Transverse colon (tissue), 4 donors: ENCODE measurements at regions not wholly inside any gene's neighbourhood (a gene's known extent, or its start where the extent isn't known, plus 50 kb on each side); places are given as distances from the start of the nearest gene placed in this dataset.

Source experiments
- DNase-seq: peaks from one replicate; pipeline ENCODE4 v3.0.0-alpha.2; 2019
- H3K27ac ChIP-seq, 4 donors: fragments of 200-600 bp; sonication (generic); 2 replicates each; pipeline ENCODE4 v1.5.1; 2016 to 2018; ENCODE audit warnings: inconsistent platforms in 4 of 4
- H3K27me3 ChIP-seq: fragments of 200-600 bp; sonication (generic); 2 replicates; pipeline ENCODE4 v1.5.1; 2017; ENCODE audit warnings: inconsistent platforms
- H3K36me3 ChIP-seq, 4 donors: fragments of 200-600 bp; sonication (generic); 2 replicates each; pipeline ENCODE4 v1.5.1; 2017 to 2019; ENCODE audit warnings: inconsistent platforms in 4 of 4
- H3K4me1 ChIP-seq, 4 donors: fragments of 200-600 bp; sonication (generic); 2 replicates each; pipeline ENCODE4 v1.5.1; 2017 to 2020; ENCODE audit warnings: inconsistent platforms in 4 of 4
- H3K4me3 ChIP-seq, 4 donors: fragments of 200-600 bp; sonication (generic); 1 replicate in 1 of 4; 2 replicates in 3 of 4; pipeline versions ENCODE4 v1.5.1 to v1.6.1; 2017 to 2019; ENCODE audit warnings: inconsistent platforms in 4 of 4
- H3K9me3 ChIP-seq, 2 donors: fragments of 200-600 bp; sonication (generic); 2 replicates each; pipeline ENCODE4 v1.5.1; 2017 to 2019; ENCODE audit warnings: inconsistent platforms in 2 of 2
- EP300 ChIP-seq: sonication (generic); formaldehyde crosslinking; IDR thresholded peaks from one replicate; pipeline ENCODE4 v1.6.1; 2017; ENCODE audit warnings: antibody characterized with exemption, low read depth
- POLR2A ChIP-seq: fragments of 450-650 bp; IDR thresholded peaks from one replicate; pipeline ENCODE4 v1.6.1; 2016; ENCODE audit warnings: antibody characterized with exemption, mild to moderate bottlenecking, moderate library complexity
- POLR2AphosphoS5 ChIP-seq, 3 donors: sonication (generic); formaldehyde crosslinking; IDR thresholded peaks; one replicate each; pipeline ENCODE4 v1.6.1; 2016; ENCODE audit warnings: antibody characterized with exemption in 3 of 3
- WGBS, 2 donors: methylation state at CpG; one replicate each; pipeline ENCODE4 v1.1.5; 2018; ENCODE audit warnings: low coverage in 1 of 2; 5-methylcytosine and 5-hydroxymethylcytosine counted together
- in situ Hi-C, 4 donors: fragments of 200-750 bp; cut with MboI; loops; one replicate each; pipeline versions ENCODE4 v1.15.0 to v1.15.1; 2017; ENCODE audit warnings: low sequenced_read_pairs in 3 of 4, low pct_ligation_motif_present in 1 of 4, low pct_unique_long_range_greater_than_20kb in 1 of 4
- intact Hi-C: fragments of 100-400 bp; cut with DNase I; formaldehyde crosslinking; loops from one replicate; pipeline ENCODE4 v1.15.1; 2023; ENCODE audit warnings: low total_unique reads
- TF ChIP-seq, protein P1 (sequence below), 5 experiments: fragments of 200-600 bp in 3 of 5; fragments of 450-650 bp in 2 of 5; sonication (generic) in 3 of 5; IDR thresholded peaks; 1 replicate in 2 of 5; 2 replicates in 3 of 5; pipeline ENCODE4 v1.5.1; 2016 to 2017; ENCODE audit warnings: antibody characterized with exemption in 5 of 5, inconsistent platforms in 3 of 5, mild to moderate bottlenecking in 2 of 5, moderate library complexity in 1 of 5

DNA sequence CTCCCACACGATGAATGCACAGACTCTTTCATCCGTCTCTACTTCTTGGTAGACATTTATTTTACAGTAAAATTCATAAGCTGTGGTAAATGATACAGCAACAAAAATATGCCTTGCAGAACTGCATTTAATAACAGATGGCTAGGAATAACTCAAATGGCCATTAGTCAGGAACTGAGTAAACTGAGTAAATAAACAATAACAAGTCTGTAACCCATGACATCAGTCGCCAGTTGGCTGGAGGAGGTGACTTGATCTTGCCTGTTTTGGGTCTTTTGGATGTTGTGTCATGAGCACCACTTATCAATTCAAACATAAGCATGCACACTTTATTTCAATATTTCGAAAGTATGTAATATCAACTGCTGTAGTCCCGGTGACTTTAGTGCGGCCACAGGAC, 632.6 kb upstream of the ARGLU1 start:
- H3K9me3 ChIP-seq, result no peaks in the 10 kb centered on the region
- H3K27ac ChIP-seq, result no peak overlapping the region
- 73 to 89% methylated on average over 3 to 6 of the region's 6 CpGs for WGBS, 2 donors
- TF ChIP-seq EP300 (no peak), POLR2A (no peak), POLR2AphosphoS5 (IDR thresholded peaks at IDR 0.05) (no peak)
- TF ChIP-seq, protein P1, sequence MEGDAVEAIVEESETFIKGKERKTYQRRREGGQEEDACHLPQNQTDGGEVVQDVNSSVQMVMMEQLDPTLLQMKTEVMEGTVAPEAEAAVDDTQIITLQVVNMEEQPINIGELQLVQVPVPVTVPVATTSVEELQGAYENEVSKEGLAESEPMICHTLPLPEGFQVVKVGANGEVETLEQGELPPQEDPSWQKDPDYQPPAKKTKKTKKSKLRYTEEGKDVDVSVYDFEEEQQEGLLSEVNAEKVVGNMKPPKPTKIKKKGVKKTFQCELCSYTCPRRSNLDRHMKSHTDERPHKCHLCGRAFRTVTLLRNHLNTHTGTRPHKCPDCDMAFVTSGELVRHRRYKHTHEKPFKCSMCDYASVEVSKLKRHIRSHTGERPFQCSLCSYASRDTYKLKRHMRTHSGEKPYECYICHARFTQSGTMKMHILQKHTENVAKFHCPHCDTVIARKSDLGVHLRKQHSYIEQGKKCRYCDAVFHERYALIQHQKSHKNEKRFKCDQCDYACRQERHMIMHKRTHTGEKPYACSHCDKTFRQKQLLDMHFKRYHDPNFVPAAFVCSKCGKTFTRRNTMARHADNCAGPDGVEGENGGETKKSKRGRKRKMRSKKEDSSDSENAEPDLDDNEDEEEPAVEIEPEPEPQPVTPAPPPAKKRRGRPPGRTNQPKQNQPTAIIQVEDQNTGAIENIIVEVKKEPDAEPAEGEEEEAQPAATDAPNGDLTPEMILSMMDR (IDR thresholded peaks at IDR 0.05), result no peak
- H3K4me3 ChIP-seq, result no peak overlapping the region
- H3K36me3 ChIP-seq, result no peaks in the 10 kb centered on the region
- intact Hi-C loops, result no loop called here
- in situ Hi-C loops, result loop anchor here (25.0 kb wide), 3 partner anchors 437 to 962 kb away; no protein-coding TSS in a partner anchor
- DNase-seq, result no peak
- H3K4me1 ChIP-seq, result no peaks in the 10 kb centered on the region
- no peaks in the 10 kb centered on the region for H3K27me3 ChIP-seq

DNA sequence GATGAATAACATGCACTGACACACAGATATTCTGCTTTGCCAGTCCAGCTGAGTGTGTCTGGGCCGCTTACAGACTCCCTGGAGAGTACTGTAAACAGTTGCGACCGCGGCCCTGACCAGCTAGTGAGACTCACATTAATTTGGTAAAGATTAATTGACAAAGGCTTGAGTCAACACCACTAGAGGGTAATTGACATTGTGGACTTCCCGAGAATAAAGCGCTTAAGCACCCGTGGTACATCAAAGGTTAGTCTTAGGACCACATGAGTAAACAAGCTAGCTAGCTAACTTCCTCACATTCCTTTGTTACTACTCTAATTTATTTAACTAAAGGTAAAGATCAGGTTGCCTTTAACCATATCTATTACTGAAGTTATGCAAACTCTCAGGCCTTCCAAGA, 624.4 kb upstream of the ARGLU1 start:
- 28% methylated on average over 7 of the region's 7 CpGs; no CpG with 5 or more reads in 1 of the 2 donors for WGBS, 2 donors
- Histone ChIP-seq H3K4me1 (no peaks in the 10 kb centered on the region), H3K27ac (no peak overlapping the region), H3K36me3 (no peaks in the 10 kb centered on the region), H3K9me3 (no peaks in the 10 kb centered on the region), H3K4me3 (no peak overlapping the region), H3K27me3 (no peaks in the 10 kb centered on the region)
- TF ChIP-seq EP300, result no peak
- no peak for TF ChIP-seq POLR2AphosphoS5 (IDR thresholded peaks at IDR 0.05)
- TF ChIP-seq POLR2A, result no peak
- TF ChIP-seq, protein P1 (IDR thresholded peaks at IDR 0.05), result no peak
- intact Hi-C loops, result no loop called here
- DNase-seq, result no peak
- in situ Hi-C loops, result no loop called here

DNA sequence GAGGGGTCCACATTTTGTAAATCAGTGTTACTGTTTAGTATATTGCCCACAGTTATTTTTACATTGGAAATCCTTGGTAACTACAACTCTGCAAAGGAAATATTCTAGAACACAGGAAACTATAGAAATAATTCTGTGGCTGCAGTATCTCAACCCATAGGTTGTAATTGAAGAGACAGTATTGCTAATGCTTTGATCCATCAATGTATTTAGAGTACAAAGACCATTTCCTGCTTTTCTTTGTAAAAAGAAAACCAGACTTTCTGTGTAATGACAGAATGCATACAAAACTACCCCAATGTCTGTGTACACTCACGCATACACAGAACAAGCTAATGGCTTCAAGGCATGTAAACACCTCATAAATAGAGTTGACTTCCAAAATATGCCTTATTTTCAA, 622.1 kb upstream of the ARGLU1 start:
- 73 to 75% methylated on average over 1 of the region's 1 CpG for WGBS, 2 donors

DNA sequence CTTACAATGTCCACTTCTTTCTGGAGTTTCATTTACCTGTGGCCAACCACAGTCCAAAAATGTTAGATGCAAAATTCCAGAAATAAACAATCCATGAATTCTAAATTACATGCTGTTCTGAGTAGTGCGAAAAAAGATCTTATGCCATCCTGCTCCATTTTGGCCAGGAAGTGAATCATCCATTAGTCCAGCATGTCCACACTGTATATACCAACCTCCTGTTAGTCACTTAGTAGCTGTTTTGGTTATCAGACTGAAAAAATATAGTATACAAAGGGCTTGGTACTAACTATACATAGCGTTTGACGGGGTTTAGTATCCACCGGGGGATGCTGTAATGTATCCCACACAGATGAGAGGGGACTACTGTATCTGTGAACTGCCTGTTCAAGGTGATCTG, 618.0 kb upstream of the ARGLU1 start:
- intact Hi-C loops, result no loop called here
- Histone ChIP-seq H3K27me3 (no peaks in the 10 kb centered on the region), H3K27ac (no peak overlapping the region), H3K4me3 (no peak overlapping the region), H3K9me3 (no peaks in the 10 kb centered on the region), H3K4me1 (no peaks in the 10 kb centered on the region), H3K36me3 (no peaks in the 10 kb centered on the region)
- TF ChIP-seq POLR2AphosphoS5 (IDR thresholded peaks at IDR 0.05) (no peak), EP300 (no peak), POLR2A (no peak)
- TF ChIP-seq, protein P1 (IDR thresholded peaks at IDR 0.05), result no peak
- DNase-seq, result no peak
- 91 to 92% methylated on average over 4 of the region's 4 CpGs for WGBS, 2 donors
- in situ Hi-C loops, result no loop called here

More for the DNA sequence above, 622.1 kb upstream of the ARGLU1 start:
- TF ChIP-seq POLR2AphosphoS5 (IDR thresholded peaks at IDR 0.05), result no peak
- Histone ChIP-seq H3K36me3 (no peaks in the 10 kb centered on the region), H3K27me3 (no peaks in the 10 kb centered on the region), H3K27ac (no peak overlapping the region), H3K4me3 (no peak overlapping the region), H3K9me3 (no peaks in the 10 kb centered on the region), H3K4me1 (no peaks in the 10 kb centered on the region)
- in situ Hi-C loops (no loop called here), intact Hi-C loops (no loop called here)
- DNase-seq, result no peak

DNA sequence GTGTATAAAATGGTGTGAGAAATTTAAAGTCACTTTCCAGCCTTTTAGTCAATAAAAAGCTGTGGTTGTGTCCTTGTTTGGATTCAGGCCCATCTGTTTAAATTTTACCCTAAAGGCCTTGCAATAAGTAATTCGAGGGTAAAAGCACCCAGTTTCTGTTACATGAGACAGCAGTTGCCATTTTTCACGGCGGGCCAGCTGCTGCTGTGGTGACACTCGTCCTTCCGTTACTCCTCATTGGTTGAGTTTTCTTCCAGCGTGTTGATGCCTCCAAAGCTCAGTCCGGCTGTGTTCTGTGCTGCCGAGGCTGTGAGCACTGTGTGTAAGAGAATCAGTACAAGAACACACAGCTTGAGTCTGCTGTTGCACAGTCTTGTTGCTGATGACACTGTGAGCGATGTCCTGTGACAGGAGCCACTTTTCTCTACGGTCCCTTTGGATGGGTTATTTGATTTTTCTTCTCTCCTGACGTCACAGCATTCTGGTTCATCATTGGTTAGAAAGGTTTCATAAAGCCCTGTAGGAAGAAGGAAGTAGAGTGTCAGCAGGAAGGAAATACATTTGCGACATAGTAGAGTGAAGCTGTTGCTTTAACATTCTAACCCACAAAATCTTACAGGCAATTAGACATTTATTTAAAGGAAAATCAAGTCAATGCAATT, 602.5 kb upstream of the ARGLU1 start:
- no peaks in the 10 kb centered on the region for H3K9me3 ChIP-seq
- H3K27ac ChIP-seq, result no peak overlapping the region
- in situ Hi-C loops, result no loop called here
- 78 to 83% methylated on average over 1 to 12 of the region's 12 CpGs for WGBS, 2 donors
- TF ChIP-seq POLR2A (no peak), POLR2AphosphoS5 (IDR thresholded peaks at IDR 0.05) (no peak), EP300 (no peak)
- TF ChIP-seq, protein P1 (IDR thresholded peaks at IDR 0.05), result no peak
- no peaks in the 10 kb centered on the region for H3K27me3 ChIP-seq
- no peak for DNase-seq
- no peaks in the 10 kb centered on the region for H3K36me3 ChIP-seq
- H3K4me1 ChIP-seq, result no peaks in the 10 kb centered on the region
- intact Hi-C loops, result no loop called here
- no peak overlapping the region for H3K4me3 ChIP-seq
